Activated CD8-positive, alpha-beta T cell treated with anti-CD3 and anti-CD28 coated beads for 36 hours (primary cell): ENCODE measurements at regions not wholly inside any gene's neighbourhood (a gene's known extent, or its start where the extent isn't known, plus 50 kb on each side); places are given as distances from the start of the nearest gene placed in this dataset.

ENCODE experiments used
- ATAC-seq: fragments of 200-7000 bp; cut with Tn5 transposase; one replicate; pipeline ENCODE4 v1.10.0; 2021; ENCODE audit warnings: mild to moderate bottlenecking, moderate library complexity
- CTCF ChIA-PET: fragments of 350-600 bp; sonication (Branson Sonifier 250); formaldehyde crosslinking; loops from one replicate; lab custom pipeline; 2021; ENCODE audit warnings: antibody characterized with exemption; lab: Charles Lee
- POLR2A ChIA-PET: fragments of 350-600 bp; sonication (Branson Sonifier 250); formaldehyde crosslinking; loops from one replicate; lab custom pipeline; 2021; ENCODE audit warnings: antibody characterized with exemption; lab: Charles Lee
- DNase-seq: peaks from one replicate; pipeline ENCODE4 v3.0.0-alpha.2; 2020
- H3K27ac Mint-ChIP-seq: one replicate; pipeline ENCODE4 v1.8.0; 2021; ENCODE audit warnings: mild to moderate bottlenecking, mixed read lengths
- H3K27me3 Mint-ChIP-seq: one replicate; pipeline ENCODE4 v1.8.0; 2021; ENCODE audit warnings: mixed read lengths
- H3K36me3 Mint-ChIP-seq: one replicate; pipeline ENCODE4 v1.8.0; 2021; ENCODE audit warnings: low read depth, mixed read lengths
- H3K4me1 Mint-ChIP-seq: one replicate; pipeline ENCODE4 v1.8.0; 2021; ENCODE audit warnings: low read depth, mixed read lengths
- H3K4me3 Mint-ChIP-seq: one replicate; pipeline ENCODE4 v1.8.0; 2021; ENCODE audit warnings: mild to moderate bottlenecking, moderate library complexity, mixed read lengths
- H3K9me3 Mint-ChIP-seq: one replicate; pipeline ENCODE4 v1.8.0; 2021; ENCODE audit warnings: mixed read lengths
- CTCF ChIP-seq: fragments of 200-600 bp; IDR thresholded peaks from one replicate; pipeline ENCODE4 v1.8.0; 2022; ENCODE audit warnings: antibody characterized with exemption, mild to moderate bottlenecking
- intact Hi-C: fragments of 100-400 bp; cut with micrococcal nuclease; formaldehyde crosslinking; loops from one replicate; pipeline ENCODE4 v1.10.0; 2022

GRCh38 chr4:141573678-141574077 is 62.7 kb upstream of the IL15 start:
- no peaks in the 10 kb centered on the region for H3K4me1 Mint-ChIP-seq
- no peaks in the 10 kb centered on the region for H3K27me3 Mint-ChIP-seq
- ATAC-seq: no peak
- TF ChIP-seq CTCF: no peak
- H3K4me3 Mint-ChIP-seq: no peak overlapping the region
- H3K27ac Mint-ChIP-seq: no peak overlapping the region
- POLR2A ChIA-PET: no interaction called here
- no peaks in the 10 kb centered on the region for H3K9me3 Mint-ChIP-seq
- intact Hi-C loops: no loop called here
- no peaks in the 10 kb centered on the region for H3K36me3 Mint-ChIP-seq
- CTCF ChIA-PET: interaction anchor here (1.1 kb wide), 1 partner anchor 9 kb away, joined by 4 read pairs; no protein-coding TSS in a partner anchor
- DNase-seq: no peak

- CTCF ChIA-PET: no interaction called here
- no peaks in the 10 kb centered on the region for H3K36me3 Mint-ChIP-seq
- no peak for ATAC-seq
- no peak overlapping the region for H3K27ac Mint-ChIP-seq
- DNase-seq: no peak
- H3K27me3 Mint-ChIP-seq: no peaks in the 10 kb centered on the region
- TF ChIP-seq CTCF: no peak
- POLR2A ChIA-PET: interaction anchor here (0.6 kb wide), 1 partner anchor 1410 kb away, joined by 3 read pairs; no protein-coding TSS in a partner anchor
- no peaks in the 10 kb centered on the region for H3K9me3 Mint-ChIP-seq
- intact Hi-C loops: no loop called here
- H3K4me3 Mint-ChIP-seq: no peak overlapping the region
- no peaks in the 10 kb centered on the region for H3K4me1 Mint-ChIP-seq
Observed at GRCh38 chr4:141575884-141576283, 60.5 kb upstream of the IL15 start.

GRCh38 chr4:141576585-141577110 is 59.7 kb upstream of the IL15 start:
- H3K9me3 Mint-ChIP-seq: no peaks in the 10 kb centered on the region
- no peak for DNase-seq
- ATAC-seq: no peak
- ChIA-PET CTCF (no interaction called here), POLR2A (no interaction called here)
- intact Hi-C loops: no loop called here
- no peaks in the 10 kb centered on the region for H3K4me1 Mint-ChIP-seq
- H3K27me3 Mint-ChIP-seq: no peaks in the 10 kb centered on the region
- no peak overlapping the region for H3K27ac Mint-ChIP-seq
- no peak overlapping the region for H3K4me3 Mint-ChIP-seq
- TF ChIP-seq CTCF: no peak
- no peaks in the 10 kb centered on the region for H3K36me3 Mint-ChIP-seq

- Mint-ChIP-seq H3K4me3 (no peak overlapping the region), H3K9me3 (no peaks in the 10 kb centered on the region), H3K27ac (no peak overlapping the region), H3K27me3 (peaks cover 2% of the 10 kb centered on the region), H3K4me1 (no peaks in the 10 kb centered on the region), H3K36me3 (no peaks in the 10 kb centered on the region)
- no peak for ATAC-seq
- DNase-seq: no peak
- POLR2A ChIA-PET: no interaction called here
- TF ChIP-seq CTCF: no peak
- intact Hi-C loops: no loop called here
- CTCF ChIA-PET: no interaction called here
Observed at GRCh38 chr4:141578451-141578850, 57.9 kb upstream of the IL15 start.

- DNase-seq (no peak), ATAC-seq (no peak)
- Mint-ChIP-seq H3K4me3 (no peak overlapping the region), H3K36me3 (no peaks in the 10 kb centered on the region), H3K27ac (no peak overlapping the region), H3K27me3 (peaks cover 2% of the 10 kb centered on the region), H3K4me1 (no peaks in the 10 kb centered on the region), H3K9me3 (peaks cover 3% of the 10 kb centered on the region)
- no peak for TF ChIP-seq CTCF
- ChIA-PET CTCF (no interaction called here), POLR2A (no interaction called here)
- intact Hi-C loops: no loop called here
Observed at GRCh38 chr4:141580523-141580922, 55.9 kb upstream of the IL15 start.
